ENCODE measurements at regions not wholly inside any gene's neighbourhood (a gene's known extent, or its start where the extent isn't known, plus 50 kb on each side); places are given as distances from the start of the nearest gene placed in this dataset.

GRCh38 chr15:95044745-95045417 lies 813.5 kb downstream of the MCTP2 start:
- TF ChIP-seq, protein P1, sequence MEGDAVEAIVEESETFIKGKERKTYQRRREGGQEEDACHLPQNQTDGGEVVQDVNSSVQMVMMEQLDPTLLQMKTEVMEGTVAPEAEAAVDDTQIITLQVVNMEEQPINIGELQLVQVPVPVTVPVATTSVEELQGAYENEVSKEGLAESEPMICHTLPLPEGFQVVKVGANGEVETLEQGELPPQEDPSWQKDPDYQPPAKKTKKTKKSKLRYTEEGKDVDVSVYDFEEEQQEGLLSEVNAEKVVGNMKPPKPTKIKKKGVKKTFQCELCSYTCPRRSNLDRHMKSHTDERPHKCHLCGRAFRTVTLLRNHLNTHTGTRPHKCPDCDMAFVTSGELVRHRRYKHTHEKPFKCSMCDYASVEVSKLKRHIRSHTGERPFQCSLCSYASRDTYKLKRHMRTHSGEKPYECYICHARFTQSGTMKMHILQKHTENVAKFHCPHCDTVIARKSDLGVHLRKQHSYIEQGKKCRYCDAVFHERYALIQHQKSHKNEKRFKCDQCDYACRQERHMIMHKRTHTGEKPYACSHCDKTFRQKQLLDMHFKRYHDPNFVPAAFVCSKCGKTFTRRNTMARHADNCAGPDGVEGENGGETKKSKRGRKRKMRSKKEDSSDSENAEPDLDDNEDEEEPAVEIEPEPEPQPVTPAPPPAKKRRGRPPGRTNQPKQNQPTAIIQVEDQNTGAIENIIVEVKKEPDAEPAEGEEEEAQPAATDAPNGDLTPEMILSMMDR (IDR thresholded peaks at IDR 0.05; ENCODE audit: low read depth, low read length, poor library complexity, severe bottlenecking), result no peak
- no peak for TF ChIP-seq EZH2phosphoT487 (IDR thresholded peaks at IDR 0.05; ENCODE audit: borderline replicate concordance, low read length)

All from DOHH2 (cell line).